Esophagus muscularis mucosa (tissue), 4 donors: ENCODE measurements at regions not wholly inside any gene's neighbourhood (a gene's known extent, or its start where the extent isn't known, plus 50 kb on each side); places are given as distances from the start of the nearest gene placed in this dataset.

ENCODE experiments used
- DNase-seq: peaks from one replicate; pipeline ENCODE4 v3.0.0-alpha.2; 2017; ENCODE audit errors: extremely low spot score
- H3K27ac ChIP-seq, 4 donors: fragments of 200-600 bp; sonication (generic); replicated peaks in 1 of 4; 1 replicate in 3 of 4; 2 replicates in 1 of 4; pipeline ENCODE4 v1.5.1; 2016 to 2019; ENCODE audit warnings: mild to moderate bottlenecking in 1 of 4
- H3K27me3 ChIP-seq, 4 donors: fragments of 200-600 bp; sonication (generic); one replicate each; pipeline versions ENCODE4 v1.5.1 to v1.6.0; 2016 to 2019
- H3K36me3 ChIP-seq, 4 donors: fragments of 200-600 bp; sonication (generic); one replicate each; pipeline ENCODE4 v1.5.1; 2016 to 2019
- H3K4me1 ChIP-seq, 4 donors: fragments of 200-600 bp; sonication (generic); one replicate each; pipeline ENCODE4 v1.5.1; 2016 to 2019
- H3K4me3 ChIP-seq, 4 donors: fragments of 200-600 bp; sonication (generic); 1 replicate in 2 of 4; 2 replicates in 2 of 4; pipeline ENCODE4 v1.5.1; 2016 to 2019; ENCODE audit warnings: mild to moderate bottlenecking in 4 of 4, moderate library complexity in 1 of 4
- H3K9me3 ChIP-seq, 4 donors: fragments of 200-600 bp; sonication (generic); 1 replicate in 3 of 4; 2 replicates in 1 of 4; pipeline ENCODE4 v1.5.1; 2016 to 2019
- EP300 ChIP-seq: sonication (generic); formaldehyde crosslinking; IDR thresholded peaks from one replicate; pipeline ENCODE4 v1.6.1; 2017; ENCODE audit warnings: antibody characterized with exemption
- POLR2A ChIP-seq: fragments of 450-650 bp; IDR thresholded peaks from one replicate; pipeline ENCODE4 v1.6.1; 2017; ENCODE audit warnings: antibody characterized with exemption, moderate library complexity, mild to moderate bottlenecking, low read depth
- POLR2AphosphoS5 ChIP-seq, 2 donors: sonication (generic); formaldehyde crosslinking; IDR thresholded peaks; one replicate each; pipeline ENCODE4 v1.6.1; 2017; ENCODE audit warnings: antibody characterized with exemption in 2 of 2
- WGBS: methylation state at CpG from one replicate; pipeline ENCODE4 v1.1.5; 2018; 5-methylcytosine and 5-hydroxymethylcytosine counted together
- intact Hi-C: fragments of 100-400 bp; cut with DNase I; formaldehyde crosslinking; loops from one replicate; pipeline ENCODE4 v1.15.1; 2023
- TF ChIP-seq, protein P1 (sequence below), 3 experiments: fragments of 200-600 bp in 2 of 3; fragments of 450-650 bp in 1 of 3; sonication (generic) in 2 of 3; IDR thresholded peaks; one replicate each; pipeline ENCODE4 v1.5.1; 2017 to 2019; ENCODE audit warnings: antibody characterized with exemption in 3 of 3, mild to moderate bottlenecking in 2 of 3, moderate library complexity in 1 of 3

DNA sequence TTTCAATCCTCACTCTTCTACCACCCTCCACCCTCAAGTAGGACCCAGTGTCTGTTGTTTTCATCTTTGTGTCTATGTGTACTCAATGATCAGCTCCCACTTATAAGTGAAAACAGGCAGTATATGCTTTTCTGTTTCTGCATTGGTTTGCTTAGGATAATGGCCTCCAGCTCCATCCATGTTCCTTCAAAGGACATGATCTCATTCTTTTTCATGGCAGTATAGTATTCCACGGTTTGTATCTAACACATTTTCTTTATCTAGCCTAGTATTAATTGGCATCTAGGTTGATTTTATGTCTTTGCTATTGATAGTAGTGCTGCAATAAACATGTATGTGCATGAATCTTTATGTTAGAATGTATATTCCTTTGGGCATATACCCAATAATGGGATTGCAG lies 259.8 kb upstream of the KIF2A start:
- no peaks in the 10 kb centered on the region for H3K4me1 ChIP-seq
- H3K36me3 ChIP-seq = no peaks in the 10 kb centered on the region
- H3K4me3 ChIP-seq = no peak overlapping the region
- H3K9me3 ChIP-seq = no peaks in the 10 kb centered on the region
- DNase-seq = no peak
- no peaks in the 10 kb centered on the region for H3K27me3 ChIP-seq
- intact Hi-C loops = no loop called here
- WGBS = 60% methylated on average over 1 of the region's 1 CpG
- TF ChIP-seq, protein P1, sequence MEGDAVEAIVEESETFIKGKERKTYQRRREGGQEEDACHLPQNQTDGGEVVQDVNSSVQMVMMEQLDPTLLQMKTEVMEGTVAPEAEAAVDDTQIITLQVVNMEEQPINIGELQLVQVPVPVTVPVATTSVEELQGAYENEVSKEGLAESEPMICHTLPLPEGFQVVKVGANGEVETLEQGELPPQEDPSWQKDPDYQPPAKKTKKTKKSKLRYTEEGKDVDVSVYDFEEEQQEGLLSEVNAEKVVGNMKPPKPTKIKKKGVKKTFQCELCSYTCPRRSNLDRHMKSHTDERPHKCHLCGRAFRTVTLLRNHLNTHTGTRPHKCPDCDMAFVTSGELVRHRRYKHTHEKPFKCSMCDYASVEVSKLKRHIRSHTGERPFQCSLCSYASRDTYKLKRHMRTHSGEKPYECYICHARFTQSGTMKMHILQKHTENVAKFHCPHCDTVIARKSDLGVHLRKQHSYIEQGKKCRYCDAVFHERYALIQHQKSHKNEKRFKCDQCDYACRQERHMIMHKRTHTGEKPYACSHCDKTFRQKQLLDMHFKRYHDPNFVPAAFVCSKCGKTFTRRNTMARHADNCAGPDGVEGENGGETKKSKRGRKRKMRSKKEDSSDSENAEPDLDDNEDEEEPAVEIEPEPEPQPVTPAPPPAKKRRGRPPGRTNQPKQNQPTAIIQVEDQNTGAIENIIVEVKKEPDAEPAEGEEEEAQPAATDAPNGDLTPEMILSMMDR (IDR thresholded peaks at IDR 0.05) = no peak
- no peak for TF ChIP-seq EP300
- no peak for TF ChIP-seq POLR2AphosphoS5 (IDR thresholded peaks at IDR 0.05)
- no peak for TF ChIP-seq POLR2A
- H3K27ac ChIP-seq = no peak overlapping the region

DNA sequence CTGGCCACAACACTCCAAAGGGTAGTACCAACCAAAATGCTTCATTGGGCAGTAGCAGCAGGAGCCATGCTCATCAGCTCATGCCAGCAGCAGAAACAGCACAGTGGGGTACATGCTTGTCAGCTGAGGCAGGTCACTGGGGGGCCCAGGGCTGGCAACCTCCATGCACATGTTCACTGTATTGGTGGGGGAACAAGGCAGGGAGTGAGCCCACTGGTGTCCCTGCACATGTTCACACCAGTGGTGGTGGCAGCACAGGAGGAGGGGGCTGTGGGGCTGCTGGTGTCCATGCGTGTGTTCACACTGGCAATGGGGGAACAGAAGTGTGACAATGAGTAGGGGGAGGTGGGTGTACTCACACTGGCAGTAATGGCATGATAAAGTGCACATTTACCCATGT lies 254.3 kb upstream of the KIF2A start:
- H3K27ac ChIP-seq = no peak overlapping the region
- no peaks in the 10 kb centered on the region for H3K4me1 ChIP-seq
- TF ChIP-seq POLR2A (no peak), POLR2AphosphoS5 (IDR thresholded peaks at IDR 0.05) (no peak), EP300 (no peak)
- TF ChIP-seq, protein P1 (IDR thresholded peaks at IDR 0.05) = no peak
- H3K4me3 ChIP-seq = no peak overlapping the region
- no peaks in the 10 kb centered on the region for H3K36me3 ChIP-seq
- H3K27me3 ChIP-seq = no peaks in the 10 kb centered on the region
- DNase-seq = no peak
- peaks cover 0 to 4% (median 0%) of the 10 kb centered on the region in 4 donors for H3K9me3 ChIP-seq
- intact Hi-C loops = no loop called here
- WGBS = 93% methylated on average over 1 of the region's 1 CpG

DNA sequence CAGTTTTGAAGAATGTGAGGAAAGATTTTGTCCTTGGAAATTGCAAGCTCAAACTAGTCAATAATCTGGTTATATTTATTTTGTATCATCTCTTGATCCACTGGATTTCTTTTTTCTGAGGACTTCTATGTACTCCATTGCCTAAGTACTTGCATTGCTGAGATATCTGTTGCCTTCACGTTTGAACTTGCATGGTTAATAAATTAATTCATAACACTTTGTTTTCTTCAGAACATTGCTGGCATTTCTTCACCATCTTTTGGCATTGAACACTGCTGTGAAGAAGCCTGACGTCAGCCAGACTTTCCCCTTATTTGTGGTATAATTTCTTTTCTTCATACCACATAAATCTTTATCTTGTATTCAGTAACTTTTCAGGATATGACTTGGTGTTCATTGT lies 246.0 kb upstream of the KIF2A start:
- no peak for DNase-seq
- H3K27me3 ChIP-seq = no peaks in the 10 kb centered on the region
- WGBS = 36% methylated on average over 2 of the region's 2 CpGs
- TF ChIP-seq POLR2A (no peak), POLR2AphosphoS5 (IDR thresholded peaks at IDR 0.05) (no peak), EP300 (no peak)
- TF ChIP-seq, protein P1 (IDR thresholded peaks at IDR 0.05) = no peak
- intact Hi-C loops = no loop called here
- H3K4me1 ChIP-seq = no peaks in the 10 kb centered on the region
- peaks cover 0 to 4% (median 0%) of the 10 kb centered on the region in 4 donors for H3K9me3 ChIP-seq
- H3K27ac ChIP-seq = no peak overlapping the region
- no peaks in the 10 kb centered on the region for H3K36me3 ChIP-seq
- no peak overlapping the region for H3K4me3 ChIP-seq

DNA sequence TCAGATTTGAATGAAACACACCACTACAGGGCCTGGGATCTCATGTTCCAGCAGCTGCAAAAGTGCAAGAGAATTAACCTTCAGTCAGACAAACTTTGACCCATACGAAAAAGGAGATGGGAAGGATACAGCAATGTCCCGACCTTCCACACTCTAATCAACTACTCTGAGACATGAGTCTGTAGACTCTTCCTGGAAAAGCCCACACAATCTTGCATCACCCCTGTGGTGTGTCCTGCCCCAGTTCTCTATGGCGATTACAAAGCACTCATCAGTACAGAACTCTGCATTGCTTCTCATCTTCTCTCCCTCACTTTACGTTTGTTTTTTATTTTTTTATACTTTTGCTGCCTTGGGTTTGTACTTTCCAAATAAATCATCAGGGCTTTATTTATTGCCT lies 241.0 kb upstream of the KIF2A start:
- 71% methylated on average over 4 of the region's 4 CpGs for WGBS
- Histone ChIP-seq H3K4me3 (no peak overlapping the region), H3K27ac (no peak overlapping the region), H3K4me1 (no peaks in the 10 kb centered on the region), H3K27me3 (no peaks in the 10 kb centered on the region), H3K36me3 (no peaks in the 10 kb centered on the region), H3K9me3 (no peaks in the 10 kb centered on the region)
- TF ChIP-seq, protein P1 (IDR thresholded peaks at IDR 0.05) = no peak
- TF ChIP-seq EP300 = no peak
- TF ChIP-seq POLR2A = no peak
- no peak for TF ChIP-seq POLR2AphosphoS5 (IDR thresholded peaks at IDR 0.05)
- intact Hi-C loops = no loop called here
- DNase-seq = no peak

DNA sequence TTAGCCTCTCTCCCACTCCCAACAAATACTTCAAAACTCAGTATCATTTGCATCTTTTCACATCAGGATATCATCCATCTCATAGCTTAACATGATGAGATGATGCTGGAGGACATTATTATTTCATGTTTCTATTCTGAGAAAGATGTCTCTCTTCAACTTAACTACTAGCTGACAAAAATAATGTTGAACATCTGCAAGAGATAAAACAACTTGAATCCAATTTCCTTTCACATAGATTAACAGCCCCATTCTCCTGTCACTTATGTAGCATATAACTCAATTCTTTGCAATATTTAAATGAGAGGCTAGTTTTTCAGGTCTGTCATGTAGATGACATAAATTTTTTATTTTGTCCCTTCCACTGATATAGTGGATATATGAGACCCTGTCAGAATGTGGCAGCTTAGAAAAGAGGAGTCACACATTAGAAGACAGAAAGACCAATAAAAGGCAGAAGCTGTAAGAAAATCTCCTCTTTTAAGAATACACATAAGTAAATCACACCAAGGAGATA lies 239.2 kb upstream of the KIF2A start:
- Histone ChIP-seq H3K4me3 (no peak overlapping the region), H3K9me3 (no peaks in the 10 kb centered on the region), H3K27ac (no peak overlapping the region), H3K27me3 (no peaks in the 10 kb centered on the region), H3K36me3 (no peaks in the 10 kb centered on the region), H3K4me1 (no peaks in the 10 kb centered on the region)
- no peak for TF ChIP-seq POLR2A
- TF ChIP-seq, protein P1 (IDR thresholded peaks at IDR 0.05) = no peak
- TF ChIP-seq POLR2AphosphoS5 (IDR thresholded peaks at IDR 0.05) = no peak
- no peak for TF ChIP-seq EP300
- intact Hi-C loops = no loop called here
- DNase-seq = no peak
